ENCODE measurements at regions not wholly inside any gene's neighbourhood (a gene's known extent, or its start where the extent isn't known, plus 50 kb on each side); places are given as distances from the start of the nearest gene placed in this dataset.
"Not testable (repeated sequence)": the region's sequence is repeated elsewhere in the genome, so short reads cannot be mapped to it uniquely, and the experiment has no call there.

GRCh38 chr12:22130671-22131070 is 84.7 kb downstream of the CMAS start:
- intact Hi-C loops (cut with micrococcal nuclease) (no loop called here), dilution Hi-C loops (cut with MboI; ENCODE audit: extremely low pct_ligation_motif_present, low sequenced_read_pairs) (no loop called here)
- Histone ChIP-seq H4K20me1 (replicated peaks; ENCODE audit: control insufficient read depth, extremely low read depth, insufficient read depth, low read length) (no peaks in the 10 kb centered on the region), H3K4me1 (ENCODE audit: control insufficient read depth, extremely low read depth, insufficient read depth, low read length) (no peaks in the 10 kb centered on the region), H3K27ac (ENCODE audit: insufficient read depth, low read depth, low read length) (no peak overlapping the region), H3K27me3 (ENCODE audit: control insufficient read depth in 2 of 2, insufficient read depth in 2 of 2, low read length in 2 of 2) (no peaks in the 10 kb centered on the region), H3K9ac (replicated peaks; ENCODE audit: extremely low read depth, insufficient read depth, low read length) (no peak overlapping the region), H3K4me3 (replicated peaks in 1 of 3; ENCODE audit: insufficient read depth in 1 of 3, low read depth in 1 of 3, low read length in 3 of 3) (no peak overlapping the region), H3K9me3 (replicated peaks; ENCODE audit: control insufficient read depth, insufficient read depth, low read length) (no peaks in the 10 kb centered on the region), H3K79me2 (ENCODE audit: control insufficient read depth, insufficient read depth, low read length) (no peaks in the 10 kb centered on the region), H3K4me2 (ENCODE audit: insufficient read depth, low read length) (no peak overlapping the region), H3K36me3 (ENCODE audit: control insufficient read depth in 2 of 2, extremely low read depth in 1 of 2, insufficient read depth in 2 of 2, low read length in 2 of 2) (no peaks in the 10 kb centered on the region), H3K9me1 (replicated peaks; ENCODE audit: control insufficient read depth, extremely low read depth, insufficient read depth, low read length) (no peaks in the 10 kb centered on the region), H2AFZ (ENCODE audit: low read depth, low read length) (no peak overlapping the region)
- no peak for DNase-seq (ENCODE audit: low read depth, low spot score)
- no peak for TF ChIP-seq POLR2A (IDR thresholded peaks at IDR 0.05; ENCODE audit: low read depth, low read length)
- TF ChIP-seq GATA2 (IDR thresholded peaks at IDR 0.05; ENCODE audit: insufficient read depth, insufficient read length, low read depth, low read length) = no peak
- TF ChIP-seq FOS (IDR thresholded peaks at IDR 0.05; ENCODE audit: borderline replicate concordance, insufficient read depth, low read length) = no peak
- TF ChIP-seq MYC (IDR thresholded peaks at IDR 0.05; ENCODE audit: low read depth, low read length) = no peak
- TF ChIP-seq POLR2AphosphoS5 (IDR thresholded peaks at IDR 0.05; ENCODE audit: insufficient read depth, low read depth, low read length) = no peak
- no peak for TF ChIP-seq JUN (IDR thresholded peaks at IDR 0.05; ENCODE audit: borderline replicate concordance, insufficient read depth, insufficient read length, low read depth)
- TF ChIP-seq EZH2 (IDR thresholded peaks at IDR 0.05; ENCODE audit: borderline replicate concordance, low read depth, low read length, severe bottlenecking) = no peak
- TF ChIP-seq CTCF (IDR thresholded peaks at IDR 0.05; ENCODE audit: extremely low read depth in 1 of 2, insufficient read depth in 1 of 2, low read depth in 1 of 2, low read length in 2 of 2) = no peak
- no peak for TF ChIP-seq MAX (IDR thresholded peaks at IDR 0.05; ENCODE audit: insufficient read depth, insufficient read length)
- ChIA-PET POLR2A (no interaction called here), CTCF (interaction anchor here (1.3 kb wide), 1 partner anchor 30 kb away, joined by 3 read pairs; no protein-coding TSS in a partner anchor)
- no peak for FAIRE-seq
- no TSS peak for BruUV-seq (replicated peaks)

- DNase-seq (ENCODE audit: low read depth, low spot score) = not testable (repeated sequence)
These were observed 90.6 kb downstream of the CMAS start for GRCh38 chr12:22136604-22137117.

More at GRCh38 chr12:22136604-22137117, 90.6 kb downstream of the CMAS start:
- H3K4me1 ChIP-seq (ENCODE audit: control insufficient read depth, extremely low read depth, insufficient read depth, low read length); H3K79me2 ChIP-seq (ENCODE audit: control insufficient read depth, insufficient read depth, low read length); H3K27me3 ChIP-seq (ENCODE audit: control insufficient read depth in 2 of 2, insufficient read depth in 2 of 2, low read length in 2 of 2); POLR2A ChIA-PET; BruUV-seq (replicated peaks); H3K4me3 ChIP-seq (replicated peaks in 1 of 3; ENCODE audit: insufficient read depth in 1 of 3, low read depth in 1 of 3, low read length in 3 of 3); H2AFZ ChIP-seq (ENCODE audit: low read depth, low read length); FAIRE-seq; dilution Hi-C loops (cut with MboI; ENCODE audit: extremely low pct_ligation_motif_present, low sequenced_read_pairs); H4K20me1 ChIP-seq (replicated peaks; ENCODE audit: control insufficient read depth, extremely low read depth, insufficient read depth, low read length); CTCF ChIA-PET; intact Hi-C loops (cut with micrococcal nuclease); H3K36me3 ChIP-seq (ENCODE audit: control insufficient read depth in 2 of 2, extremely low read depth in 1 of 2, insufficient read depth in 2 of 2, low read length in 2 of 2); H3K9me1 ChIP-seq (replicated peaks; ENCODE audit: control insufficient read depth, extremely low read depth, insufficient read depth, low read length); H3K4me2 ChIP-seq (ENCODE audit: insufficient read depth, low read length); H3K27ac ChIP-seq (ENCODE audit: insufficient read depth, low read depth, low read length); H3K9me3 ChIP-seq (replicated peaks; ENCODE audit: control insufficient read depth, insufficient read depth, low read length); H3K9ac ChIP-seq (replicated peaks; ENCODE audit: extremely low read depth, insufficient read depth, low read length): not testable (repeated sequence)
